HG03469 (cell line): ENCODE measurements at regions not wholly inside any gene's neighbourhood (a gene's known extent, or its start where the extent isn't known, plus 50 kb on each side); places are given as distances from the start of the nearest gene placed in this dataset.
A peak's percentile ranks its signal among the peaks of the same experiment; 100 is the strongest.

Source experiments
- ATAC-seq: cut with Tn5 transposase; IDR thresholded peaks from one replicate; pipeline ENCODE4 v1.9.1; 2021; ENCODE audit warnings: mild to moderate bottlenecking, moderate library complexity, moderate number of reproducible peaks; ENCODE audit not compliant: unreplicated experiment

- ATAC-seq, result no peak
Observed at GRCh38 chr1:234940841-234941240, 187.8 kb downstream of the TOMM20 start.

GRCh38 chr1:234938924-234939323, 189.7 kb downstream of the TOMM20 start:
- no peak for ATAC-seq

GRCh38 chr1:234938135-234938534, 190.5 kb downstream of the TOMM20 start:
- no peak for ATAC-seq

GRCh38 chr1:234936612-234937389, 191.8 kb downstream of the TOMM20 start:
- no peak for ATAC-seq

GRCh38 chr1:234934611-234935033, 194.0 kb downstream of the TOMM20 start:
- no peak for ATAC-seq

GRCh38 chr1:234933475-234933874, 195.2 kb downstream of the TOMM20 start:
- ATAC-seq, result peak; percentile 82

GRCh38 chr1:234932511-234933430, 195.9 kb downstream of the TOMM20 start:
- ATAC-seq, result no peak

- ATAC-seq, result no peak
Observed at GRCh38 chr1:234932106-234932505, 196.5 kb downstream of the TOMM20 start.

- no peak for ATAC-seq
Observed at GRCh38 chr1:234931404-234931973, 197.1 kb downstream of the TOMM20 start.

GRCh38 chr1:234929369-234929768, 199.3 kb downstream of the TOMM20 start:
- ATAC-seq, result no peak

- no peak for ATAC-seq
Observed at GRCh38 chr1:234928642-234929041, 200.0 kb downstream of the TOMM20 start.

GRCh38 chr1:234927971-234928640, 200.5 kb downstream of the TOMM20 start:
- ATAC-seq, result no peak

GRCh38 chr1:234927312-234927970, 201.2 kb downstream of the TOMM20 start:
- ATAC-seq, result no peak

- ATAC-seq, result peak; percentile 62
Observed at GRCh38 chr1:234926559-234927311, 201.9 kb downstream of the TOMM20 start.

- no peak for ATAC-seq
Observed at GRCh38 chr1:234926264-234926558, 202.4 kb downstream of the TOMM20 start.

GRCh38 chr1:234925440-234926263, 203.0 kb downstream of the TOMM20 start:
- ATAC-seq, result no peak

- no peak for ATAC-seq
Observed at GRCh38 chr1:234924450-234925355, 203.9 kb downstream of the TOMM20 start.

GRCh38 chr1:234923626-234924025, 205.0 kb downstream of the TOMM20 start:
- no peak for ATAC-seq
